ENCODE measurements at regions not wholly inside any gene's neighbourhood (a gene's known extent, or its start where the extent isn't known, plus 50 kb on each side); places are given as distances from the start of the nearest gene placed in this dataset.

DNA sequence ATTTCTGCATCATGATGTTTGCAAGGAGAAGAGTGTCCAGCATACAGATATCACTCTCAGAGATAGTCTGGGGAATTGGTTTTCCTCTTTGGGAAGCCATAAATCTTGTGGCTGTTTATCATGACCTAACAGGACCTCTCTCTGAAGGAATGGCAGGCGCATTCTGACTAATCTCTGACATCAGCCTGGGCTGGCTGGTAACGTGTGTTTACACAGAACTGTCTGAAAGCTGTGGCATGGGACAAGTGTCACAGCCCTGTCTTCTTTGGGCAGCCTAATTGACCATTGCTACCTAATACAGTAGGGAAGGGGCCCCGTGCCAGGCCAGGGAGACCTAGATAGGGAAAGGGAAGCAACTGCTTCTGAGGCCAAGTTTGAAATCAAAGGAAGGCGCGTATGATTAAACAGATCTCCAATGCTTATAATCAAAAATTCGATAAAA is 73.9 kb upstream of the CABCOCO1 start:
- Histone ChIP-seq H4K5ac (ENCODE audit: insufficient read length, low read depth, low read length) (no peak overlapping the region), H2BK5ac (ENCODE audit: low read depth, low read length) (no peak overlapping the region), H3K36me3 (ENCODE audit: control insufficient read depth in 2 of 4, insufficient read depth in 4 of 4, low read length in 3 of 4) (no peaks in the 10 kb centered on the region), H4K20me1 (replicated peaks in 1 of 2; ENCODE audit: control insufficient read depth in 1 of 2, insufficient read depth in 2 of 2, low read length in 2 of 2) (no peaks in the 10 kb centered on the region), H3K56ac (replicated peaks; ENCODE audit: insufficient read length, low read depth, low read length) (no peak overlapping the region), H2BK120ac (replicated peaks; ENCODE audit: low read depth, low read length) (no peak overlapping the region), H2AFZ (ENCODE audit: low read length) (peak overlapping the region; percentile 65; the same call in 1 of the 2 replicates), H3K27ac (ENCODE audit: low read depth, low read length) (no peak overlapping the region), H2BK15ac (ENCODE audit: low read length) (no peak overlapping the region), H3K79me1 (ENCODE audit: low read depth, low read length) (no peaks in the 10 kb centered on the region), H2AK5ac (ENCODE audit: low read depth, low read length) (no peak overlapping the region), H3K23ac (ENCODE audit: insufficient read length) (no peak overlapping the region), H3K4ac (replicated peaks; ENCODE audit: insufficient read length, low read depth, low read length) (no peak overlapping the region), H3K27me3 (replicated peaks in 1 of 4; ENCODE audit: control insufficient read depth in 3 of 4, extremely low read depth in 1 of 4, insufficient read depth in 3 of 4, low read length in 3 of 4) (no peaks in the 10 kb centered on the region), H2BK20ac (ENCODE audit: low read length) (no peak overlapping the region), H3K18ac (ENCODE audit: extremely low read depth, low read length) (no peak overlapping the region), H3K9ac (replicated peaks in 1 of 4; ENCODE audit: extremely low read depth in 1 of 4, low read depth in 3 of 4, low read length in 3 of 4) (no peak overlapping the region), H3K9me3 (ENCODE audit: insufficient read depth in 2 of 2, low read depth in 1 of 2, low read length in 1 of 2) (no peaks in the 10 kb centered on the region), H3K14ac (ENCODE audit: insufficient read length) (no peak overlapping the region), H2BK12ac (ENCODE audit: low read depth, low read length) (no peak overlapping the region), H3K4me2 (ENCODE audit: insufficient read depth in 1 of 2, low read depth in 2 of 2, low read length in 2 of 2) (no peak overlapping the region), H3K4me3 (ENCODE audit: extremely low read depth in 1 of 4, insufficient read depth in 2 of 4, low read depth in 3 of 4, low read length in 4 of 4) (no peak overlapping the region), H3K4me1 (replicated peaks in 1 of 4; ENCODE audit: control insufficient read depth in 3 of 4, insufficient read depth in 4 of 4, low read length in 3 of 4) (peaks cover 3 to 13% (median 8%) of the 10 kb centered on the region in 4 experiments; a peak in 4 of 7 replicates), H3K79me2 (ENCODE audit: control insufficient read depth in 1 of 2, insufficient read depth in 2 of 2, low read length in 2 of 2) (no peaks in the 10 kb centered on the region), H3K23me2 (ENCODE audit: low read depth, low read length) (no peaks in the 10 kb centered on the region), H4K8ac (ENCODE audit: extremely low read depth, insufficient read depth, low read length) (no peak overlapping the region), H4K91ac (replicated peaks; ENCODE audit: insufficient read length, low read length) (no peak overlapping the region)
- CTCF ChIA-PET (ENCODE audit: partially characterized antibody) = interaction anchor here (0.6 kb wide), 2 partner anchors 75 to 142 kb away, joined by 3 read pairs; no protein-coding TSS in a partner anchor
- POLR2A ChIA-PET (ENCODE audit: partially characterized antibody) = no interaction called here
- no peak for DNase-seq (ENCODE audit: low read depth in 1 of 2, low spot score in 2 of 2)
- TF ChIP-seq JUN (IDR thresholded peaks at IDR 0.05; ENCODE audit: low read depth, low read length) = no peak
- no peak for TF ChIP-seq SP1 (IDR thresholded peaks at IDR 0.05; ENCODE audit: low read depth, low read length)
- no peak for TF ChIP-seq POU5F1 (IDR thresholded peaks at IDR 0.05; ENCODE audit: low read depth, low read length)
- no peak for TF ChIP-seq CBX5 (IDR thresholded peaks at IDR 0.05; ENCODE audit: low read depth, low read length)
- FAIRE-seq = no peak
- 91% methylated on average over 6 of the region's 6 CpGs; no CpG with 5 or more reads in 1 of the 2 experiments for WGBS, 2 experiments (ENCODE audit: extremely low coverage in 1 of 2, insufficient coverage in 1 of 2, insufficient read length in 1 of 2, insufficient replicate concordance in 2 of 2, low coverage in 1 of 2, low lambda C conversion rate in 2 of 2, missing lambda C conversion rate in 1 of 2)

Data from H1 (cell line).